CD14-positive monocyte (primary cell): ENCODE measurements at regions not wholly inside any gene's neighbourhood (a gene's known extent, or its start where the extent isn't known, plus 50 kb on each side); places are given as distances from the start of the nearest gene placed in this dataset.

Source experiments
- DNase-seq, 3 donors: peaks; one replicate each; pipeline ENCODE4 v3.0.0-alpha.2; 2011 to 2022
- H2AFZ ChIP-seq: 2 replicates; pipeline ENCODE4 v1.6.0; 2012; ENCODE audit warnings: mild to moderate bottlenecking, low read depth, low read length, inconsistent platforms; ENCODE audit not compliant: insufficient read depth, poor library complexity, severe bottlenecking
- H3K27ac ChIP-seq, 2 donors: 1 replicate in 1 of 2; 2 replicates in 1 of 2; pipeline ENCODE4 v1.5.1; 2012 to 2013; ENCODE audit warnings: low read length in 2 of 2, control low read depth in 1 of 2, inconsistent platforms in 1 of 2, low read depth in 1 of 2, mild to moderate bottlenecking in 1 of 2
- H3K27me3 ChIP-seq, 2 donors: one replicate each; pipeline versions ENCODE4 v1.6.0 to v1.6.1; 2011 to 2013; ENCODE audit warnings: low read length in 2 of 2; ENCODE audit not compliant: control insufficient read depth in 2 of 2, insufficient read depth in 2 of 2
- H3K36me3 ChIP-seq, 2 donors: replicated peaks in 1 of 2; 1 replicate in 1 of 2; 2 replicates in 1 of 2; pipeline versions ENCODE4 v1.5.1 to v1.6.1; 2012 to 2013; ENCODE audit warnings: low read length in 2 of 2, control low read depth in 1 of 2, inconsistent platforms in 1 of 2, mild to moderate bottlenecking in 1 of 2; ENCODE audit not compliant: insufficient read depth in 2 of 2, control insufficient read depth in 1 of 2
- H3K4me1 ChIP-seq, 2 donors: 1 replicate in 1 of 2; 2 replicates in 1 of 2; pipeline versions ENCODE4 v1.5.1 to v1.6.1; 2012 to 2013; ENCODE audit warnings: low read length in 2 of 2, control low read depth in 1 of 2, inconsistent platforms in 1 of 2, mild to moderate bottlenecking in 1 of 2, moderate library complexity in 1 of 2; ENCODE audit not compliant: insufficient read depth in 2 of 2, control insufficient read depth in 1 of 2
- H3K4me2 ChIP-seq: replicated peaks from 2 replicates; pipeline ENCODE3; 2012; ENCODE audit warnings: low read length, moderate library complexity, mild to moderate bottlenecking; ENCODE audit not compliant: poor library complexity, severe bottlenecking; ENCODE audit errors: extremely low read depth
- H3K4me3 ChIP-seq, 3 experiments: fragments of 200-600 bp in 1 of 3; sonication (generic) in 1 of 3; replicated peaks in 1 of 3; 1 replicate in 2 of 3; 2 replicates in 1 of 3; pipeline ENCODE4 v1.5.1; 2011 to 2013; ENCODE audit warnings: low read length in 3 of 3, mild to moderate bottlenecking in 3 of 3, control low read depth in 2 of 3, low read depth in 2 of 3, inconsistent platforms in 1 of 3, moderate library complexity in 1 of 3
- H3K79me2 ChIP-seq: 2 replicates; pipeline ENCODE4 v1.6.0; 2012; ENCODE audit warnings: mild to moderate bottlenecking, control low read depth, inconsistent platforms, low read length, moderate library complexity; ENCODE audit not compliant: insufficient read depth
- H3K9ac ChIP-seq: 2 replicates; pipeline ENCODE4 v1.6.0; 2017; ENCODE audit warnings: low read length, mild to moderate bottlenecking; ENCODE audit not compliant: insufficient read depth, poor library complexity, severe bottlenecking
- H3K9me3 ChIP-seq, 2 donors: replicated peaks in 1 of 2; 1 replicate in 1 of 2; 2 replicates in 1 of 2; pipeline versions ENCODE4 v1.5.1 to v1.6.1; 2012 to 2013; ENCODE audit warnings: low read length in 2 of 2, control low read depth in 1 of 2; ENCODE audit not compliant: control insufficient read depth in 1 of 2, insufficient read depth in 1 of 2
- H4K20me1 ChIP-seq: 2 replicates; pipeline ENCODE4 v1.6.0; 2012; ENCODE audit warnings: mild to moderate bottlenecking, low read length, control low read depth, moderate library complexity; ENCODE audit not compliant: insufficient read depth
- H3K27ac Mint-ChIP-seq, 7 donors: one replicate each; pipeline ENCODE4 v1.8.0; 2020; ENCODE audit warnings: mild to moderate bottlenecking in 7 of 7, mixed read lengths in 7 of 7, moderate library complexity in 6 of 7, inconsistent platforms in 2 of 7
- H3K27me3 Mint-ChIP-seq, 3 donors: one replicate each; pipeline ENCODE4 v1.8.0; 2021 to 2022; ENCODE audit warnings: low read depth in 3 of 3, mild to moderate bottlenecking in 3 of 3, mixed read lengths in 3 of 3, moderate library complexity in 3 of 3, inconsistent platforms in 1 of 3
- H3K36me3 Mint-ChIP-seq, 2 donors: one replicate each; pipeline ENCODE4 v1.8.0; 2020; ENCODE audit warnings: mixed read lengths in 2 of 2, inconsistent platforms in 1 of 2, mild to moderate bottlenecking in 1 of 2
- H3K4me1 Mint-ChIP-seq: one replicate; pipeline ENCODE4 v1.8.0; 2020; ENCODE audit warnings: mild to moderate bottlenecking, mixed read lengths
- H3K4me3 Mint-ChIP-seq, 2 donors: one replicate each; pipeline ENCODE4 v1.8.0; 2020; ENCODE audit warnings: mild to moderate bottlenecking in 2 of 2, mixed read lengths in 2 of 2, moderate library complexity in 1 of 2
- H3K9me3 Mint-ChIP-seq, 7 donors: one replicate each; pipeline ENCODE4 v1.8.0; 2020 to 2022; ENCODE audit warnings: mixed read lengths in 7 of 7, mild to moderate bottlenecking in 6 of 7, moderate library complexity in 6 of 7, inconsistent platforms in 2 of 7
- WGBS: methylation state at CpG from one replicate; pipeline ENCODE4 v1.1.5; 2013; ENCODE audit warnings: missing lambda C conversion rate; ENCODE audit not compliant: insufficient coverage; 5-methylcytosine and 5-hydroxymethylcytosine counted together
- intact Hi-C, 2 donors: fragments of 100-400 bp; cut with micrococcal nuclease; formaldehyde crosslinking; loops; one replicate each; pipeline versions ENCODE4 v1.15.0 to v1.15.1; 2023
- TF ChIP-seq, protein P1 (sequence below): fragments of 200-600 bp; IDR thresholded peaks from one replicate; pipeline ENCODE4 v1.8.0; 2022; ENCODE audit warnings: antibody characterized with exemption, mild to moderate bottlenecking

DNA sequence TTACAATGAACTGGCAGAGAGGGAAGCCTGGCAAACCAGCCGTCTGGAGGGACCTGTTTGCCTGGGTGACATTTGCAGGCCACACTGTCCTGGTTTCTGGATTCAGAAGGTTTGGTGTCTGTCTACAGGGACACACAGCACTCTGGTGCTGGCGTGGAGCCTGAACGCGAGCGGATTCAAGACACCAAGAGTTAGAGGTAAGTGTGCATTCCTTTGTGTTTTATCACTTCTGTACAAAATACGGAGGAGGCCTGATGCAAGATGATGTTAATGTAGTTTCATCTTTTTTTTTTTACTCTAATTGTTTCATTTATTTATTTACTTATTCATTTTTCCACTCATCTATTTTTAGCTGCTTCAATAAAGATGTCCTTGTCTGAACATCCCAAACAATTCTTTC lies 485.3 kb upstream of the ADARB2 start:
- Histone ChIP-seq H3K9ac (no peak overlapping the region), H3K27ac (no peak overlapping the region), H3K9me3 (peaks cover 9 to 13% of the 10 kb centered on the region in 2 donors), H3K36me3 (no peaks in the 10 kb centered on the region), H3K27me3 (no peaks in the 10 kb centered on the region), H2AFZ (no peak overlapping the region), H3K4me1 (no peaks in the 10 kb centered on the region), H3K4me3 (no peak overlapping the region), H3K79me2 (no peaks in the 10 kb centered on the region), H3K4me2 (no peak overlapping the region), H4K20me1 (no peaks in the 10 kb centered on the region)
- DNase-seq, result no peak
- H3K4me1 Mint-ChIP-seq, result no peaks in the 10 kb centered on the region
- 80% methylated on average over 1 of the region's 6 CpGs for WGBS
- TF ChIP-seq, protein P1, sequence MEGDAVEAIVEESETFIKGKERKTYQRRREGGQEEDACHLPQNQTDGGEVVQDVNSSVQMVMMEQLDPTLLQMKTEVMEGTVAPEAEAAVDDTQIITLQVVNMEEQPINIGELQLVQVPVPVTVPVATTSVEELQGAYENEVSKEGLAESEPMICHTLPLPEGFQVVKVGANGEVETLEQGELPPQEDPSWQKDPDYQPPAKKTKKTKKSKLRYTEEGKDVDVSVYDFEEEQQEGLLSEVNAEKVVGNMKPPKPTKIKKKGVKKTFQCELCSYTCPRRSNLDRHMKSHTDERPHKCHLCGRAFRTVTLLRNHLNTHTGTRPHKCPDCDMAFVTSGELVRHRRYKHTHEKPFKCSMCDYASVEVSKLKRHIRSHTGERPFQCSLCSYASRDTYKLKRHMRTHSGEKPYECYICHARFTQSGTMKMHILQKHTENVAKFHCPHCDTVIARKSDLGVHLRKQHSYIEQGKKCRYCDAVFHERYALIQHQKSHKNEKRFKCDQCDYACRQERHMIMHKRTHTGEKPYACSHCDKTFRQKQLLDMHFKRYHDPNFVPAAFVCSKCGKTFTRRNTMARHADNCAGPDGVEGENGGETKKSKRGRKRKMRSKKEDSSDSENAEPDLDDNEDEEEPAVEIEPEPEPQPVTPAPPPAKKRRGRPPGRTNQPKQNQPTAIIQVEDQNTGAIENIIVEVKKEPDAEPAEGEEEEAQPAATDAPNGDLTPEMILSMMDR, result no peak
- intact Hi-C loops, result no loop called here
- no peak overlapping the region for H3K27ac Mint-ChIP-seq
- H3K36me3 Mint-ChIP-seq, result no peaks in the 10 kb centered on the region
- peaks cover 2 to 13% (median 7%) of the 10 kb centered on the region in 7 donors for H3K9me3 Mint-ChIP-seq
- no peak overlapping the region for H3K4me3 Mint-ChIP-seq
- H3K27me3 Mint-ChIP-seq, result peaks cover 0 to 3% (median 0%) of the 10 kb centered on the region in 3 donors

DNA sequence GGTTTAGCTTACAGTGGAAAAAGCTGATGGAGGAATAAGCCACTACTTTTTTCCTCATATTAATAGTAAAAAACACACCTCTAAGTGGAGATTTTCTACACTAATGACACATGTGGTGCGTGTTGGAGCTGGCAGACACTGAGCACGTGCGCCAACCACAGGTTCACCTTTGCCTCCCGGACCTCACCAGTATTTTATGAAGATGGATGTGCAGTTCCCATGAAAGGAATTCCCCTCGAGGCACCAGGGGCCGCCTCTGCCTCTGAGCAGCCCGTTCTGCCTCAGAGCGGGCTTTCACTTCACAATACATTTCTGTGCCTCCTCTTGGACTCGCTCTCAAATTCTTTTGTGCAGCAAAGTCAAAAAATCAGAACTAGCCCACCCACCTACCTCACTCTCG lies 477.5 kb upstream of the ADARB2 start:
- TF ChIP-seq, protein P1, result no peak
- Histone ChIP-seq H3K4me1 (no peaks in the 10 kb centered on the region), H3K36me3 (no peaks in the 10 kb centered on the region), H2AFZ (no peak overlapping the region), H3K4me2 (no peak overlapping the region), H3K9ac (no peak overlapping the region), H3K27me3 (no peaks in the 10 kb centered on the region), H3K27ac (no peak overlapping the region), H3K79me2 (no peaks in the 10 kb centered on the region), H4K20me1 (no peaks in the 10 kb centered on the region), H3K4me3 (no peak overlapping the region), H3K9me3 (peaks cover 2 to 5% of the 10 kb centered on the region in 2 donors)
- no peak overlapping the region for H3K27ac Mint-ChIP-seq
- no peaks in the 10 kb centered on the region for H3K36me3 Mint-ChIP-seq
- 70% methylated on average over 5 of the region's 10 CpGs for WGBS
- H3K27me3 Mint-ChIP-seq, result peaks cover 0 to 3% (median 0%) of the 10 kb centered on the region in 3 donors
- no peak for DNase-seq
- H3K9me3 Mint-ChIP-seq, result peaks cover 0 to 11% (median 5%) of the 10 kb centered on the region in 7 donors
- intact Hi-C loops, result no loop called here
- H3K4me1 Mint-ChIP-seq, result no peaks in the 10 kb centered on the region
- H3K4me3 Mint-ChIP-seq, result no peak overlapping the region
